Spleen (tissue), 7 donors: ENCODE measurements at regions not wholly inside any gene's neighbourhood (a gene's known extent, or its start where the extent isn't known, plus 50 kb on each side); places are given as distances from the start of the nearest gene placed in this dataset.
"Not testable (repeated sequence)": the region's sequence is repeated elsewhere in the genome, so short reads cannot be mapped to it uniquely, and the experiment has no call there.

Experiments used
- POLR2AphosphoS5 ChIP-seq, 3 donors: sonication (generic); formaldehyde crosslinking; IDR thresholded peaks; one replicate each; pipeline ENCODE4 v1.5.1; 2017; ENCODE audit warnings: antibody characterized with exemption in 3 of 3
- TF ChIP-seq, protein P1 (sequence below), 11 experiments: fragments of 200-600 bp in 7 of 11; fragments of 450-650 bp in 4 of 11; sonication (generic) in 4 of 11; IDR thresholded peaks in 8 of 11; conservative IDR thresholded peaks in 3 of 11; 1 replicate in 7 of 11; 2 replicates in 4 of 11; pipeline versions ENCODE4 v1.4.0 to v1.8.0; 2016 to 2021; ENCODE audit warnings: antibody characterized with exemption in 11 of 11, inconsistent platforms in 4 of 11, mild to moderate bottlenecking in 1 of 11
- donor health status: DM: no; HTN: no; CAD: no; lungs with moderate emphysema.
- donor health status: DM: no; HTN: no; CAD: no.
- donor health status: DM: no; HTN: no; CAD: no.

DNA sequence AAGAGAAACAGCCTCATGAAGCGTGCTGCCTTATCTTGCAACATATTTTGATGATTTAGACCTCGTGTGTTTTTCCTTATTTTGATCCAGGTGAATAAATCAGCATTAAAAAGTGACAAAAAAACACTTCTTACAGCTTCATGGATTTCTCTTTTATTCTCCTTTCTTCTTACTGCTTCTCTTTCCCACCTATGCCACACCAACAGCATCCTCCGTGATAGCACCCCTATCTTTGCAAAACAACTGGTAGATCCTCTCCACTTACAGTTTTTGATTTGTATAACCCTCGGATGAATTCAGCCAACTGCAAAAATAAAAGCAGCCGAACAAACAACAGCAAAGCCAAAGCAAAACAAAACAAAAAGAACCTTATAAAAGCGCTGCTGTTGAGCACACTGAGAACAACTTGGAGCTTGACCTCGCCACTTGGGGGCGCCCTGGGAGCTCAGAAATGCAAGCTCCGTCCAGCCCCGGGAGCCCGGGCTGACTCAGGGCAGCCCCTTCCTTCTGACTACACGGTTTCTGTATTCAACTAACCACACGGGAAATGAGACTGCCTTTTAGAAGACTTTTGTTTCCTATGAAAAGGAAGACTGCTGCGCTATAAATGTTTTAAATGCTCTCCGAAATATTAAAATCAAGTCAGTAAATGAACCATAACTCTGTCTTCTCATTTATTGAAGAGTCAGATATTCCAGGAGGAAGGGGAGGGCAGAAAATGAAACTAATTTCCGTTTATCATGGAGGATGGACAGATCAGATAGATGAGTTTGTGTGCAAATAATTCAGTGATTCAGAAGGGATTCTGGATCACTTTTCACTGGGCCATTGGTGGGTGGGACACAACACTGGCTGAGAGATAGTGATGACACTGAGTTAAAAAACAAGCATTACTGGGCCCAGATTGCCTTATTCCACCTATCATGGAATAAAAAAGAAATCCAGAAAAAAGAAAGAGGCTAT lies 186.8 kb downstream of the ATP6V0E2 start:
- TF ChIP-seq POLR2AphosphoS5 (IDR thresholded peaks at IDR 0.05): not testable (repeated sequence)
- TF ChIP-seq, protein P1, sequence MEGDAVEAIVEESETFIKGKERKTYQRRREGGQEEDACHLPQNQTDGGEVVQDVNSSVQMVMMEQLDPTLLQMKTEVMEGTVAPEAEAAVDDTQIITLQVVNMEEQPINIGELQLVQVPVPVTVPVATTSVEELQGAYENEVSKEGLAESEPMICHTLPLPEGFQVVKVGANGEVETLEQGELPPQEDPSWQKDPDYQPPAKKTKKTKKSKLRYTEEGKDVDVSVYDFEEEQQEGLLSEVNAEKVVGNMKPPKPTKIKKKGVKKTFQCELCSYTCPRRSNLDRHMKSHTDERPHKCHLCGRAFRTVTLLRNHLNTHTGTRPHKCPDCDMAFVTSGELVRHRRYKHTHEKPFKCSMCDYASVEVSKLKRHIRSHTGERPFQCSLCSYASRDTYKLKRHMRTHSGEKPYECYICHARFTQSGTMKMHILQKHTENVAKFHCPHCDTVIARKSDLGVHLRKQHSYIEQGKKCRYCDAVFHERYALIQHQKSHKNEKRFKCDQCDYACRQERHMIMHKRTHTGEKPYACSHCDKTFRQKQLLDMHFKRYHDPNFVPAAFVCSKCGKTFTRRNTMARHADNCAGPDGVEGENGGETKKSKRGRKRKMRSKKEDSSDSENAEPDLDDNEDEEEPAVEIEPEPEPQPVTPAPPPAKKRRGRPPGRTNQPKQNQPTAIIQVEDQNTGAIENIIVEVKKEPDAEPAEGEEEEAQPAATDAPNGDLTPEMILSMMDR (IDR thresholded peaks at IDR 0.05 in 8 of 11, conservative IDR thresholded peaks at IDR 0.05 in 3 of 11): peak in 7 of 11 experiments; percentile 12 to 59 (median 44)
